Daoy (cell line): ENCODE measurements at regions not wholly inside any gene's neighbourhood (a gene's known extent, or its start where the extent isn't known, plus 50 kb on each side); places are given as distances from the start of the nearest gene placed in this dataset.

Experiments
- DNase-seq: peaks from one replicate; pipeline ENCODE4 v3.0.0-alpha.2; 2015; ENCODE audit warnings: low read depth

GRCh38 chr17:55634702-55635101 lies 88.0 kb downstream of the TMEM100 start:
- DNase-seq = no peak

GRCh38 chr17:55632893-55633292 lies 89.8 kb downstream of the TMEM100 start:
- no peak for DNase-seq

- no peak for DNase-seq
Measured at GRCh38 chr17:55632236-55632635, 90.4 kb downstream of the TMEM100 start.

DNA sequence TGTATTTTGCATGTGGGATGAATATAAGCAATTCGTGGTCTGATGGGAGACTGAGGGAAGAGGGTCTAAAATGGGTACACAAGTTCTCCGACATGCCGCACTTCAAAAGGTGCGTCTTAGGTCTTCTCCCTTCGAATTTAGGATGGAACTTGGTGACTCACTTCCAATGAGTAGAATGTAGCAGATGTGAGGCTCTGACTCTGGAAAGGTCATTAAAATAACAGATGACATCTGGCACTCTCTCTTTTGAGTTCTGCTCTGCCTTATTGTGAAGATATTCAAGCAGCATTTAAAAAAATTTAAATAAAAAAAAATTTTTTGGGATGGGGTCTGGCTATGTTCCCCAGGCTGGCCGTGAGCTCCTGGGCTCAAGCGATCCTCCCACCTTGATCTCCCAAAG lies 92.7 kb downstream of the TMEM100 start:
- DNase-seq = no peak

DNA sequence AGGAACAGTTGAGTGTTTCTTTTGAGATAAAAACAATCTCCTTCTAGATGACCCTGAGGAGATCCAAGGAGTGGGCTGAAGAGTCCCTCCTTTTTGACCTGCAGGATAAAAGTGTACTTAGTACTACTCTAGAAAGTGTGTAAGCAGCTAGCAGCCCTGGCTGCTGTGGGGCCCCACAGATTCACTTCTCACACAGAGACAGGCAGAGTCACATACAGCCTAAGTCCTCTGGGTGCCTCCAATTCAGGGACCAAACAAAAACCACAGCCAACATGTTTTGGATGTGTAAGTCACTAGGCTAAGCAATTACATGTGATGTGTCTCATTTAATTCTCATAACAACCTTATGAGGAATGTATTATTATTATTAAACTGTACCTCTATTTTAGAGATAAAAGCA lies 97.1 kb downstream of the TMEM100 start:
- DNase-seq = no peak

DNA sequence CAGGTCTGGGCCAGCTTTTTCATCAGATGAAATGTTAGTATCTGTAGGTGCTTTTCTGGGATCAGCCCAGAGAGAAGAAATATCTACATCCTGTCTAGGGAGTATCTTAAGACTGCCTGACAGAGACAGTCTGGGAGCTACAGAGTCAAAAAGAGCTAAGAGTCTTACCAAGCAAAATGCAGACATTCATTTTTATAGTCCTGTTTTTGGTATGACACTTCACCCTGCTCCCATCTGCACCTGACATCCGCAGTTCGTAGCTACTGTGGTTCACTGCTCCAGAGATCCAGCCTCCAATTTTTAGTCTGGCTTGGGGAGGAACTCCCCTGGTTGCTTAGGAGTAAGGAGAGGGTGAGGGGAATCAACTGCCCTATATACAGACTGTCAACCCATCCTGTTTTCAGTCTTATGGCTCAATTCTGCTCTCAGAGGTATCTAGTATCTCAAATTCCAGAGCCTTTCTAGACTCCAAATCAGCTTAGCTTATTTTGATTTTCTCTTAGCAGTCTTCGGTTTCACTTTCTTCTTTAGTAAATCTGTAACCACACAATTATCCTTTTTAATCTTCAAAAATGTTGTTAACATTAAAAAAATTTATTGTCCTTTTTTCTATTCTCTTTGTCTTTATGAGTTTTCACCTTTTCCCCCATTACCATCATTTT lies 97.8 kb downstream of the TMEM100 start:
- DNase-seq = no peak

DNA sequence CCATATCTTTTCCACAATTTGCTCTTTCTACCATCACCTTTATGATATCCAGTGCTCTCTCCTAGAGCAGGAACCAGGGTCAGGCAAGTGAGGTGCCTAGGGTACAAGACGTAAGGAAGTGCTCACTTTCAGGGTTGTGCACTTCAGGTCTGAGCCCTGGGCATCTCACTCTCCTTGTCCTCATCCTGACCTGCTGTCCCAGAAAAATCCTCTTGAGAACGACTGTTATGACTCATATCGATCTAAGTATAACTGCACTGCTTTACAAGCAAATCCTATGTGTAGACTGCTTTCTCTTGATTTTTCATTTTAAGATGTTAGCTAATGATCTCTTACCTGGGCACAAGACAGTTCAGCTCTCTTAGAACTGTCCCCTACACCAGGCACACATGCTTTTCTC lies 100.1 kb downstream of the TMEM100 start:
- no peak for DNase-seq

DNA sequence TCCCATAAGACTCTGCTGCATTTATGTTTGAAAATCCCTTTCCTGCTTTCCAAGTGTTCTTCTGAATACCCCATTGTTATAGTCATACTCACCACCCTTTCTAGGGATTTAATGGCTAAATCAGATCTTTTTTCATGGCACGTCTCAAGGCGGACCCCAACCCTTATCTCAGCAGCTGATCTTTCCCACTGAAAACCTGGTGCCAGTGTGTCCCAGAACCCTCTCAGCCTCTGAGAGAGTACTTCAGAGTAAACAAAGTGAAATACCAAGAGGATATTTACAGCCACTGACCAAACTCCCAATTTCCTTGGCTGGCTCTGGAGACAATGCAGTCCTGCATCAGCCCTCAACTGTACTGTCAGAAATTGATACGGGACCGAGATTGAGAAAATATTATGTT lies 101.7 kb downstream of the TMEM100 start:
- no peak for DNase-seq

DNA sequence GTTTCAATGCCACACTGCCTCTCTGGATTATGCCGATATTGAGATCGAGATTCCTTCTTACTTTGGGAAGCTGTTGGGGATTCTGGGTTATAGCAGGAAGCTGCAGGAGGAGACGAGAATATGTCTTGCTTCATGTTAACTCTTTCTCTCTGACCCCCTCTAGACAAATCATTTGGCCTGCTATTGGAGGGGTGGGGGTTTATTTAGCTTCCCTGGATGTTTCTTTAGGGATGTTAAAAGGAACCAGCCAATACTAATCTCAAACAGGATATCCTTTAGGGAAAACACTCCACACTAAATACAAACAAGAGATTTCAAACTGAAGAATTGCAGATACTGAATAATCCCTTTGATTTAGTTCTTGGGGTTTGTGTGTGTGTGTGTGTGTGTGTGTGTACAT lies 102.6 kb downstream of the TMEM100 start:
- no peak for DNase-seq

DNA sequence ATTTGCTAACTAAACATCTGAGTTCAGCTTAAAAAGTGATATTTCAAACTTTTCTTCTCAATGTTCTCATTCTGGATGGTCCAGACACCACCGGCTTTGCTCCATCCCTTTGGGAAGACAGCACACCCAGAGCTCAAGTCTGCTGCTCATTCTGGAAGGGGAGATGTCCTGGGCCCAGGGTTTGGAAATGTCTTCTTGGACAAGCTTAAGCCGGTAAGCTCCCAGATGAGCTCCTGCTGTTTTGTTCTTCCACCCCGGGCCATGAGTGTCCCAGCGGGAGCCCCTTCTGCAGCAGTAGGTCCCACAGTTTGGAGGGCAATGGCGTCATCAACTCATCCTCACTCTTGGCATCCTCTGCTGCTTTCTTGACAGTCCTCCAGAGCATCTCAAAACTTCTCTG lies 105.2 kb downstream of the TMEM100 start:
- no peak for DNase-seq

- DNase-seq = no peak
Measured at GRCh38 chr17:55614061-55614460, 102.8 kb upstream of the SMIM36 start.

DNA sequence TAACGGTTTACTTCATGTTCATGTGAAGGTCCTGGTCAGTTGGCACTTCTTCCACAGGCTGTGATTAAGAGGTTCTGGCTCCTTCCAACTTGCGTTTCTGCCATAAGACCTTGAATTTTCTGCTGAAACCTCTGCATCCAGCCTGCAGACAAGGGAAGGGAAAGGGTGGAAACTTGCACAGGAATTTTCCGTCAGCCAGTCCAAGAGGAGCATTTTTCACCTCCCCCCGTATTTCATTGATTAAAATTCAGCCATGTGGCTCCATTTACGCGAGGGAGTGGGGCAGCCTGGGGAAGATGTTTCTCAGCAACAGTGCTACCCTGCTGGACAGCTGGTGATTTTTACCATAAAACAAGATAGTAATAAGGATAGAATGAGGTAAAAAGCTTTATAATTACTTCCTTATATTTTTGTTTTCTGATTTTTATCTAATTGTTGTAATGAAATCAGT lies 101.5 kb upstream of the SMIM36 start:
- no peak for DNase-seq

- peak; percentile 41 for DNase-seq
Measured at GRCh38 chr17:55607731-55608341, 96.6 kb upstream of the SMIM36 start.

- DNase-seq = no peak
Measured at GRCh38 chr17:55606488-55606815, 95.2 kb upstream of the SMIM36 start.

- DNase-seq = no peak
Measured at GRCh38 chr17:55605705-55606487, 94.6 kb upstream of the SMIM36 start.

GRCh38 chr17:55601874-55602364 lies 90.7 kb upstream of the SMIM36 start:
- peak; percentile 26 for DNase-seq

- DNase-seq = no peak
Measured at GRCh38 chr17:55598495-55598894, 87.2 kb upstream of the SMIM36 start.

- no peak for DNase-seq
Measured at GRCh38 chr17:55588446-55589242, 77.4 kb upstream of the SMIM36 start.

DNA sequence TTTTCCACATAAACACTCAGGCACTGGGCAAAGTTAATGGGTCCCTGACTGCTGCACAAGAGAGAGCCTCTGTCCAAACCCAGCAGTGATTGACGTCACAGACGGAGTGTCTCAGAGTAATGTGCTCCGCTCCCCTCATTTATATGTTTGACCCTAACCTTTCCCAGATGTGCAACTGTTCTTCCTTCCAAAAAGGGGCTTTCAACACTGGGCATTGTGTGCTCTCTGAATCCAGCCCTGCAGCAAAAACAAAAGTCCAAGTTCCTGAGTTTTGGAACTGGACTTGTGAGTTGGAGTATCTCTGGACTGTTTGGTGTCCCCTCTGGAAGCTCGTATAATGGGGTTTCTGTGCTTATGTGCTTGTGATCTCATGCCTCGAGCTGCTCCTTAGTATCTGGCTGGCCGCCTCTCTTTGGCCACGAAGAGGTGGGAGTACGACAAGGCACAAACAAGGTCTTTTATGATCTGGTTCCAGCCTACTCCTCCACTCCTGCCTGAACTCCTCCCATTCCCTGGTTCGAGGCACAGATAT lies 76.4 kb upstream of the SMIM36 start:
- DNase-seq = no peak

DNA sequence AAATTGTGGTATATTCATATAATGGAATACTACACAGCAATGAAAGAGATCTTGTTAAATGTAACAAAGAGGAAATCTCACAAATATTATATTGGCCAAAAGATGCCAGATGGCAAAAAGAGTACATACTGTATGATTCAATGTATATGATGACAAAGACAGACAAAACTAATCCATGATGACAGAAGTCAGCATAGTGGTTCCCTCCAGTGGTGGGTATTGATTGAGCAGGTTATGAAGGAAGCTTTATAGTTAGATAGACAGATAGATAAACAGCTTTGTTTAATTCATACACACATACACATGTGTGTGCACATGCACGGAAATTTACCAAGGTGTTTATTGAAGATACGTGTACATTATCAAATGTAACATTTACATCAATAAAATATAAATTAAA lies 74.4 kb upstream of the SMIM36 start:
- no peak for DNase-seq

- no peak for DNase-seq
Measured at GRCh38 chr17:55584861-55585260, 73.6 kb upstream of the SMIM36 start.
